Endothelial cell (in vitro differentiated cells): ENCODE measurements at regions not wholly inside any gene's neighbourhood (a gene's known extent, or its start where the extent isn't known, plus 50 kb on each side); places are given as distances from the start of the nearest gene placed in this dataset.

ENCODE experiments used
- DNase-seq: peaks from one replicate; pipeline ENCODE4 v3.0.0; 2021; ENCODE audit warnings: low spot score
- H3K27ac Mint-ChIP-seq: one replicate; pipeline ENCODE4 v1.8.0; 2021; ENCODE audit warnings: mixed read lengths, inconsistent platforms; ENCODE audit not compliant: unreplicated experiment
- H3K27me3 Mint-ChIP-seq: one replicate; pipeline ENCODE4 v1.8.0; 2021; ENCODE audit warnings: mild to moderate bottlenecking, moderate library complexity, mixed read lengths, inconsistent platforms; ENCODE audit not compliant: unreplicated experiment
- H3K36me3 Mint-ChIP-seq: one replicate; pipeline ENCODE4 v1.8.0; 2021; ENCODE audit warnings: mild to moderate bottlenecking, low read depth, mixed read lengths, inconsistent platforms; ENCODE audit not compliant: unreplicated experiment
- H3K4me1 Mint-ChIP-seq: one replicate; pipeline ENCODE4 v1.8.0; 2021; ENCODE audit warnings: mild to moderate bottlenecking, mixed read lengths, inconsistent platforms; ENCODE audit not compliant: unreplicated experiment
- H3K4me3 Mint-ChIP-seq: one replicate; pipeline ENCODE4 v1.8.0; 2021; ENCODE audit warnings: mild to moderate bottlenecking, mixed read lengths, inconsistent platforms; ENCODE audit not compliant: unreplicated experiment
- H3K9me3 Mint-ChIP-seq: one replicate; pipeline ENCODE4 v1.8.0; 2021; ENCODE audit warnings: mixed read lengths, inconsistent platforms; ENCODE audit not compliant: unreplicated experiment
- TF ChIP-seq, protein P1 (sequence below): fragments of 200-600 bp; sonication (generic); IDR thresholded peaks from one replicate; pipeline ENCODE4 v1.5.0; 2021; ENCODE audit warnings: antibody characterized with exemption; ENCODE audit not compliant: unreplicated experiment

DNA sequence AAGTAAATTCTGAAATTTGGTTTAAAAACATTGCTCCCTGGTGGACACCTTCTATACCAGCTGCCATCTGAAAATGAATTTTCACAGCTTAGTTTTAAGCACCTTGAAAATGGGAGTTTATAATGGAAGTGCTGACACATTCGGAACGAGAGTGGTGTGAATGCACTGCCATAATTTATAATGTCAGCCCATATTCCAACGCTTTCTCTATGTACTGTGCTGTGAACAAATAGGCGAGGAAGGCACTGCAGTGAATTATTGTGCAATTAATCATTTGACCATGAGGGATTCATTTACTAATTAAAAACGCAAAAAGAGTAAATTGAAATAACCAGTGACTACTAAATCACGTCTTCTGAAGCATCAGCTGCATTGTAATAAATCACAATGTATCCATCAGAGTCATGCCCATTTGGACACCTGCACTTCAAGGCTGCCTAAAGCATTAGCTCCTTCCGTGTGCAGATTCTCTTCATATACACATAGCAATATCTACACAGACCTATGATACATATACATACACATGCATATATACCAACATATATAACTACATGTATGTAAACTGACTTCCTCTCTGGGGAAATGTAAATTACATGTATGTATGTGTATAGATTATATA, 699.8 kb downstream of the GALR1 start:
- TF ChIP-seq, protein P1, sequence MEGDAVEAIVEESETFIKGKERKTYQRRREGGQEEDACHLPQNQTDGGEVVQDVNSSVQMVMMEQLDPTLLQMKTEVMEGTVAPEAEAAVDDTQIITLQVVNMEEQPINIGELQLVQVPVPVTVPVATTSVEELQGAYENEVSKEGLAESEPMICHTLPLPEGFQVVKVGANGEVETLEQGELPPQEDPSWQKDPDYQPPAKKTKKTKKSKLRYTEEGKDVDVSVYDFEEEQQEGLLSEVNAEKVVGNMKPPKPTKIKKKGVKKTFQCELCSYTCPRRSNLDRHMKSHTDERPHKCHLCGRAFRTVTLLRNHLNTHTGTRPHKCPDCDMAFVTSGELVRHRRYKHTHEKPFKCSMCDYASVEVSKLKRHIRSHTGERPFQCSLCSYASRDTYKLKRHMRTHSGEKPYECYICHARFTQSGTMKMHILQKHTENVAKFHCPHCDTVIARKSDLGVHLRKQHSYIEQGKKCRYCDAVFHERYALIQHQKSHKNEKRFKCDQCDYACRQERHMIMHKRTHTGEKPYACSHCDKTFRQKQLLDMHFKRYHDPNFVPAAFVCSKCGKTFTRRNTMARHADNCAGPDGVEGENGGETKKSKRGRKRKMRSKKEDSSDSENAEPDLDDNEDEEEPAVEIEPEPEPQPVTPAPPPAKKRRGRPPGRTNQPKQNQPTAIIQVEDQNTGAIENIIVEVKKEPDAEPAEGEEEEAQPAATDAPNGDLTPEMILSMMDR: no peak
- DNase-seq: no peak
- Mint-ChIP-seq H3K9me3 (peaks cover 23% of the 10 kb centered on the region), H3K27ac (no peak overlapping the region), H3K4me1 (no peaks in the 10 kb centered on the region), H3K27me3 (peaks cover 2% of the 10 kb centered on the region), H3K36me3 (no peaks in the 10 kb centered on the region), H3K4me3 (no peak overlapping the region)

DNA sequence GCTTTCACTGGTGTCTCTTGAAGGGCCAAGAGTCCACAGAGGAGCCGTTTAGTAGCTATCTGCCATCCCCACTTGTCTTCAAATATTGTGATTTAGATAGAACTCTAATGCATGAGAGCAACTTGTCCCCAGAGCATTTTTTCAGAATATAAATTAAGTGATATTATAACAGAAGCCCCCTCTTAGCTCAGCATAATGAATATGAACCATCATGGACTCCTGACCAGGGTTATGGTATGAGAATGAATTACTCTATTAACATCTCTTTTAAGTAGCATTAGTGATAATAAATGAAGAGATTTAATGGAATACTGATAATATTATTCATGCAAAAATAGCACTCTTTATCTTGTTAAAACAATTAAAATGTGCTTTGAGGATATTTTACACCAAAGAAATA, 709.6 kb downstream of the GALR1 start:
- Mint-ChIP-seq H3K36me3 (peaks cover 9% of the 10 kb centered on the region), H3K4me3 (no peak overlapping the region), H3K27ac (no peak overlapping the region), H3K4me1 (no peaks in the 10 kb centered on the region), H3K27me3 (no peaks in the 10 kb centered on the region), H3K9me3 (peaks cover 41% of the 10 kb centered on the region)
- TF ChIP-seq, protein P1: no peak
- no peak for DNase-seq

DNA sequence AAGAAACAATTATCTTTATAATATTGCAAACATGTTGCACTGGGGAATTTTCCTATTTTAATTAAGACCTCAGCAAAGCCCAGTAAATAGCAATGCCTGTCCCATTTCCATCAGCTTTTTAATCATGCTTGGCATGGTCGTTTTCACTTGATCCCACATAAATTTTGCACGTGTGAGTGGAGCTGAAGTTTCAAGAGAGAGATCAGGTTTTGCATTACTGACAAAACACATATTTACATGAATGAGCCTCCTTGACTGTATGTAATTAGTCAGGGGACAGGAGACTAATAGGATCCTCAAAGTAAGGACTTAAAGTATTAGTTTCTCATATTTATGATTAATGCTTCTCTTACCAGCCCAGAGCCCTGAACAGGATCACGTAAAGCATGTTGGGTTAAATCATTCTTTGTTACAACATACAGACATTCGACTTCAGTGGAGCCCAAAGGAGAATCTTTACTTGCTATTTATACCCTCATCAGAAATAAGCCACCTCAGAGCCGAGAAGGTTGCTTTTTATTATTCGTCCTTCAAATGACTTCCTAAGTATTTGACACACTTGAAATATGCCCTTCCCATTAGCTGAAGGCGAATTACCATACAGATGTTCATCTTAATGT, 711.3 kb downstream of the GALR1 start:
- peaks cover 47% of the 10 kb centered on the region for H3K9me3 Mint-ChIP-seq
- peaks cover 9% of the 10 kb centered on the region for H3K36me3 Mint-ChIP-seq
- no peak overlapping the region for H3K4me3 Mint-ChIP-seq

DNA sequence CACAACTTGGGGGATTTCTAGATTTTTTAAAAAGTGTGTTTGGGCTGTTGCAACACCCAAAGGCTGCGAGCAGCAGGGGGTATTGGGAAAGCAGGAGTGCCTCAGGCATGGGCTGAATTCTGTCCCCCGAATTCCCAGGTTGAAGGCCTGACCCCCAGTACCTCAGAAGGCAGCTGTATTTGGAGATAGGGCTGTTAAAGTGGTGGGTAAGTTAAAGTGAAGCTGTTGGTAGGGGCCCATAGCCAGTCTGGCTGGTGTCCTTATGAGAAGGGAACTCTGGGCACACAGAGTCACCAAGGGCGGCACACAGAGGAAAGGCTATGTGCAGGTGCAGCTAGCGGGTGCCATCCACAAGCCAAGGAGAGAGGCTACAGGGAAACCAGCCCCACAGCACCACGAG, 717.4 kb downstream of the GALR1 start:
- Mint-ChIP-seq H3K4me3 (no peak overlapping the region), H3K4me1 (no peaks in the 10 kb centered on the region), H3K27me3 (peaks cover 6% of the 10 kb centered on the region), H3K36me3 (peaks cover 5% of the 10 kb centered on the region), H3K27ac (no peak overlapping the region), H3K9me3 (peaks cover 45% of the 10 kb centered on the region)
- TF ChIP-seq, protein P1: no peak
- no peak for DNase-seq

More for the DNA sequence above, 711.3 kb downstream of the GALR1 start:
- TF ChIP-seq, protein P1: no peak
- DNase-seq: no peak
- no peak overlapping the region for H3K27ac Mint-ChIP-seq
- H3K4me1 Mint-ChIP-seq: no peaks in the 10 kb centered on the region
- H3K27me3 Mint-ChIP-seq: no peaks in the 10 kb centered on the region

DNA sequence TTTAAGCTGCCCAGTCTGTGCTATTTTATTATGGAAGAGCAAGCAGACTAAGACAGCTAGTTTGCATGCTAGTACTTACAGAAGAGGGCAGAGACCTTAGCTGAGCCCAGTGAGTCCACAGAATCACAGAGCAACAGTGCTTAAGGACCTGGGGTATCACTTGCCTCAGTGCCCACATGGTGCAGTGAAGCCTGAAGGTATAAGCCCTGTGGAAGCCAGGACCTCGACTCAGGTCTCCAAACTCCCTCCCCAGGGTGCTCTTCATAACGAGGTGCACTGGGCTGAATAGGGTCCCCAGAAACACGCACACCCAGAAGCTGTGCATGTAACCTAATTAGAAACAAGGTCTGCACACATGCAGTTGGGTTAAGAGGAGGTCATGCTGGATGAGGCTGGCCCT, 718.1 kb downstream of the GALR1 start:
- DNase-seq: no peak
- Mint-ChIP-seq H3K27ac (no peak overlapping the region), H3K4me3 (no peak overlapping the region), H3K27me3 (peaks cover 6% of the 10 kb centered on the region), H3K4me1 (no peaks in the 10 kb centered on the region), H3K9me3 (peaks cover 45% of the 10 kb centered on the region), H3K36me3 (peaks cover under 1% of the 10 kb centered on the region)
- TF ChIP-seq, protein P1: no peak
